H9 (cell line): ENCODE measurements at regions not wholly inside any gene's neighbourhood (a gene's known extent, or its start where the extent isn't known, plus 50 kb on each side); places are given as distances from the start of the nearest gene placed in this dataset.

ENCODE experiments used
- DNase-seq: peaks from one replicate; pipeline ENCODE4 v3.0.0-alpha.2; 2017
- H2AFZ ChIP-seq: one replicate; pipeline ENCODE4 v1.6.1; 2013; ENCODE audit warnings: mild to moderate bottlenecking, low read length, control low read depth, moderate library complexity
- H2AK5ac ChIP-seq: 2 replicates; pipeline ENCODE4 v1.6.1; 2013; ENCODE audit warnings: low read length, control low read depth, mixed read lengths; ENCODE audit not compliant: insufficient read length
- H2BK120ac ChIP-seq: one replicate; pipeline ENCODE4 v1.6.1; 2013; ENCODE audit warnings: low read depth, mild to moderate bottlenecking, low read length, control low read depth, inconsistent platforms; ENCODE audit not compliant: poor library complexity, severe bottlenecking
- H2BK12ac ChIP-seq: 2 replicates; pipeline ENCODE4 v1.6.1; 2013; ENCODE audit warnings: low read length, control low read depth, mixed read lengths, low read depth; ENCODE audit not compliant: insufficient read length
- H2BK15ac ChIP-seq: 2 replicates; pipeline ENCODE4 v1.6.1; 2013; ENCODE audit warnings: low read depth, low read length, control low read depth
- H2BK20ac ChIP-seq: one replicate; pipeline ENCODE4 v1.6.1; 2013; ENCODE audit warnings: low read depth, mild to moderate bottlenecking, low read length, control low read depth, inconsistent platforms; ENCODE audit not compliant: poor library complexity, severe bottlenecking
- H2BK5ac ChIP-seq: 2 replicates; pipeline ENCODE4 v1.6.1; 2013; ENCODE audit warnings: low read length, control low read depth, mixed read lengths; ENCODE audit not compliant: insufficient read length
- H3K14ac ChIP-seq: 2 replicates; pipeline ENCODE4 v1.6.1; 2013; ENCODE audit warnings: low read length, control low read depth; ENCODE audit not compliant: insufficient read depth
- H3K18ac ChIP-seq: 2 replicates; pipeline ENCODE4 v1.6.1; 2013; ENCODE audit warnings: low read depth, mild to moderate bottlenecking, mixed read lengths, low read length, control low read depth; ENCODE audit not compliant: insufficient read length
- H3K23ac ChIP-seq: 2 replicates; pipeline ENCODE4 v1.6.1; 2013; ENCODE audit warnings: low read length, control low read depth, mixed read lengths, low read depth; ENCODE audit not compliant: insufficient read length
- H3K23me2 ChIP-seq: 2 replicates; pipeline ENCODE4 v1.6.1; 2013; ENCODE audit warnings: low read depth, mild to moderate bottlenecking, mixed read lengths, low read length, control low read depth; ENCODE audit not compliant: insufficient read length, poor library complexity, severe bottlenecking
- H3K27ac ChIP-seq: 2 replicates; pipeline ENCODE4 v1.5.1; 2013; ENCODE audit warnings: low read length, control low read depth, mixed read lengths, low read depth; ENCODE audit not compliant: insufficient read length
- H3K27me3 ChIP-seq: 2 replicates; pipeline ENCODE4 v1.6.1; 2013; ENCODE audit warnings: low read length, control low read depth, inconsistent platforms; ENCODE audit not compliant: insufficient read depth
- H3K4ac ChIP-seq: 2 replicates; pipeline ENCODE4 v1.6.1; 2013; ENCODE audit warnings: low read depth, mild to moderate bottlenecking, control low read depth, inconsistent platforms, low read length, moderate library complexity
- H3K4me1 ChIP-seq: 2 replicates; pipeline ENCODE4 v1.6.1; 2013; ENCODE audit warnings: low read length, control low read depth, inconsistent platforms; ENCODE audit not compliant: insufficient read depth
- H3K4me2 ChIP-seq: 2 replicates; pipeline ENCODE4 v1.6.1; 2013; ENCODE audit warnings: low read length, control low read depth, mixed read lengths; ENCODE audit not compliant: insufficient read length, insufficient read depth
- H3K56ac ChIP-seq: 2 replicates; pipeline ENCODE4 v1.6.1; 2013; ENCODE audit warnings: low read depth, mild to moderate bottlenecking, mixed read lengths, low read length, control low read depth; ENCODE audit not compliant: insufficient read length
- H3K79me1 ChIP-seq: 2 replicates; pipeline ENCODE4 v1.6.1; 2013; ENCODE audit warnings: low read depth, mild to moderate bottlenecking, moderate library complexity, low read length, control low read depth, inconsistent platforms; ENCODE audit not compliant: insufficient read depth, poor library complexity, severe bottlenecking
- H3K79me2 ChIP-seq: 2 replicates; pipeline ENCODE4 v1.6.1; 2013; ENCODE audit warnings: low read length, control low read depth, inconsistent platforms; ENCODE audit not compliant: insufficient read depth
- H3K9ac ChIP-seq: 2 replicates; pipeline ENCODE4 v1.6.1; 2013; ENCODE audit warnings: low read length, control low read depth, mixed read lengths; ENCODE audit not compliant: insufficient read length; ENCODE audit errors: extremely low read depth
- H3K9me3 ChIP-seq: one replicate; pipeline ENCODE4 v1.6.1; 2013; ENCODE audit warnings: low read depth, low read length, inconsistent platforms; ENCODE audit not compliant: control insufficient read depth
- H3T11ph ChIP-seq: one replicate; pipeline ENCODE4 v1.6.1; 2013; ENCODE audit warnings: mild to moderate bottlenecking, low read length, control low read depth, inconsistent platforms
- H4K20me1 ChIP-seq: one replicate; pipeline ENCODE4 v1.6.1; 2013; ENCODE audit not compliant: control insufficient read depth, insufficient read length, insufficient read depth
- H4K5ac ChIP-seq: 2 replicates; pipeline ENCODE4 v1.6.1; 2013; ENCODE audit warnings: low read depth, mild to moderate bottlenecking, mixed read lengths, low read length, control low read depth; ENCODE audit not compliant: insufficient read length
- H4K8ac ChIP-seq: replicated peaks from 2 replicates; pipeline ENCODE4 v1.6.1; 2013; ENCODE audit warnings: low read length, control low read depth, mixed read lengths, low read depth; ENCODE audit not compliant: insufficient read length
- H4K91ac ChIP-seq: 2 replicates; pipeline ENCODE4 v1.6.1; 2013; ENCODE audit warnings: low read depth, mild to moderate bottlenecking, moderate library complexity, mixed read lengths, low read length, control low read depth; ENCODE audit not compliant: insufficient read length
- H3K27ac Mint-ChIP-seq, 3 experiments: 2 replicates in 2 of 3; 3 replicates in 1 of 3; pipeline ENCODE4 v1.8.0; 2020 to 2021; ENCODE audit warnings: mixed read lengths in 3 of 3, mild to moderate bottlenecking in 1 of 3, moderate library complexity in 1 of 3
- H3K27me3 Mint-ChIP-seq: 2 replicates; pipeline ENCODE4 v1.8.0; 2021; ENCODE audit warnings: low read depth, mild to moderate bottlenecking, moderate library complexity, mixed read lengths
- H3K36me3 Mint-ChIP-seq, 3 experiments: 2 replicates in 2 of 3; 3 replicates in 1 of 3; pipeline ENCODE4 v1.8.0; 2020 to 2021; ENCODE audit warnings: low read depth in 3 of 3, mixed read lengths in 3 of 3; ENCODE audit not compliant: insufficient read depth in 1 of 3
- H3K4me1 Mint-ChIP-seq, 2 experiments: 2 replicates each; pipeline ENCODE4 v1.8.0; 2020; ENCODE audit warnings: mixed read lengths in 2 of 2
- H3K4me3 Mint-ChIP-seq, 2 experiments: 2 replicates in 1 of 2; 3 replicates in 1 of 2; pipeline ENCODE4 v1.8.0; 2020 to 2021; ENCODE audit warnings: mild to moderate bottlenecking in 2 of 2, mixed read lengths in 2 of 2, moderate library complexity in 1 of 2
- H3K9me3 Mint-ChIP-seq, 2 experiments: 2 replicates in 1 of 2; 3 replicates in 1 of 2; pipeline ENCODE4 v1.8.0; 2020; ENCODE audit warnings: mild to moderate bottlenecking in 2 of 2, mixed read lengths in 2 of 2, moderate library complexity in 1 of 2
- WGBS: extraction: QIAGEN DNeasy Blood & Tissue Kit; methylation state at CpG from one replicate; pipeline ENCODE4 v1.1.7; 2013; ENCODE audit warnings: missing lambda C conversion rate, low lambda C conversion rate, mixed read lengths; ENCODE audit not compliant: insufficient read length; ENCODE audit errors: extremely low coverage; 5-methylcytosine and 5-hydroxymethylcytosine counted together
- TF ChIP-seq, protein P1 (sequence below): fragments of 200-600 bp; sonication (generic); conservative IDR thresholded peaks from 3 replicates; pipeline ENCODE4 v1.8.0; 2021; ENCODE audit warnings: antibody characterized with exemption, mild to moderate bottlenecking

DNA sequence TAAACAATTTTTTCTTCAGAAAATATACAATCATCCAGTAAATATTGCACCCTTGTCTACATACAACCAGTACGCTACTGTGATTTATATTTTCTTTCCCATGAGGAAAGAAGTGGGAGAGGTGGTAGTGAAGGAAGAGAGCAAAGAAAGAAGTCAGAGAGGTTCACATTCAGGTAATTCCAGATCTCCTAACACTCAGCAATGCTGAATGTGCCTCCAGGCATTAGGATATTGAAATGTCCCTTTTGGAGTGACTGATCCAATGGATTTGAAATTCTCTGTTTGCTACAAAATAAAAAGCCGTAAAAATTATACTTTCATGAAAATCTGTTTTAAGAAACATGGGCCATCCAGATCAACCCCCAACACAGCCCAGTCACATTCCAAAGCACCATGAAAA lies 211.9 kb upstream of the NR3C2 start:
- H3K9ac ChIP-seq: no peak overlapping the region
- no peak overlapping the region for H2AK5ac ChIP-seq
- DNase-seq: no peak
- H3K14ac ChIP-seq: no peak overlapping the region
- H3K79me1 ChIP-seq: no peaks in the 10 kb centered on the region
- no peak overlapping the region for H3K27ac ChIP-seq
- no peak overlapping the region for H4K8ac ChIP-seq
- H3K9me3 Mint-ChIP-seq: no peaks in the 10 kb centered on the region
- H3K4ac ChIP-seq: no peak overlapping the region
- H3T11ph ChIP-seq: no peak overlapping the region
- no peak overlapping the region for H2BK15ac ChIP-seq
- no peak overlapping the region for H3K4me3 Mint-ChIP-seq
- H4K5ac ChIP-seq: no peak overlapping the region
- H3K4me1 ChIP-seq: no peaks in the 10 kb centered on the region
- no peak overlapping the region for H2BK120ac ChIP-seq
- H3K56ac ChIP-seq: no peak overlapping the region
- H2BK20ac ChIP-seq: no peak overlapping the region
- H3K27me3 Mint-ChIP-seq: no peaks in the 10 kb centered on the region
- H2BK5ac ChIP-seq: no peak overlapping the region
- H3K4me1 Mint-ChIP-seq: peaks cover 5 to 8% of the 10 kb centered on the region in 2 experiments; a peak in 3 of 4 replicates
- TF ChIP-seq, protein P1, sequence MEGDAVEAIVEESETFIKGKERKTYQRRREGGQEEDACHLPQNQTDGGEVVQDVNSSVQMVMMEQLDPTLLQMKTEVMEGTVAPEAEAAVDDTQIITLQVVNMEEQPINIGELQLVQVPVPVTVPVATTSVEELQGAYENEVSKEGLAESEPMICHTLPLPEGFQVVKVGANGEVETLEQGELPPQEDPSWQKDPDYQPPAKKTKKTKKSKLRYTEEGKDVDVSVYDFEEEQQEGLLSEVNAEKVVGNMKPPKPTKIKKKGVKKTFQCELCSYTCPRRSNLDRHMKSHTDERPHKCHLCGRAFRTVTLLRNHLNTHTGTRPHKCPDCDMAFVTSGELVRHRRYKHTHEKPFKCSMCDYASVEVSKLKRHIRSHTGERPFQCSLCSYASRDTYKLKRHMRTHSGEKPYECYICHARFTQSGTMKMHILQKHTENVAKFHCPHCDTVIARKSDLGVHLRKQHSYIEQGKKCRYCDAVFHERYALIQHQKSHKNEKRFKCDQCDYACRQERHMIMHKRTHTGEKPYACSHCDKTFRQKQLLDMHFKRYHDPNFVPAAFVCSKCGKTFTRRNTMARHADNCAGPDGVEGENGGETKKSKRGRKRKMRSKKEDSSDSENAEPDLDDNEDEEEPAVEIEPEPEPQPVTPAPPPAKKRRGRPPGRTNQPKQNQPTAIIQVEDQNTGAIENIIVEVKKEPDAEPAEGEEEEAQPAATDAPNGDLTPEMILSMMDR: no peak
- WGBS: no CpG with 5 or more reads among the region's 2 CpGs
- no peak overlapping the region for H4K91ac ChIP-seq
- no peak overlapping the region for H2BK12ac ChIP-seq
- no peaks in the 10 kb centered on the region for H4K20me1 ChIP-seq
- H3K4me2 ChIP-seq: no peak overlapping the region
- no peaks in the 10 kb centered on the region for H3K9me3 ChIP-seq
- no peak overlapping the region for H3K27ac Mint-ChIP-seq
- no peak overlapping the region for H2AFZ ChIP-seq
- H3K23ac ChIP-seq: no peak overlapping the region
- no peaks in the 10 kb centered on the region for H3K23me2 ChIP-seq
- H3K18ac ChIP-seq: no peak overlapping the region
- H3K36me3 Mint-ChIP-seq: no peaks in the 10 kb centered on the region
- no peaks in the 10 kb centered on the region for H3K79me2 ChIP-seq
- H3K27me3 ChIP-seq: no peaks in the 10 kb centered on the region
